ENCODE measurements at regions not wholly inside any gene's neighbourhood (a gene's known extent, or its start where the extent isn't known, plus 50 kb on each side); places are given as distances from the start of the nearest gene placed in this dataset.
A peak's percentile ranks its signal among the peaks of the same experiment; 100 is the strongest.

- TF ChIP-seq CTCF (IDR thresholded peaks at IDR 0.05; ENCODE audit: low read length) (peak; percentile 35), EZH2 (optimal IDR thresholded peaks at IDR 0.05; ENCODE audit: low read depth, low read length) (no peak)
Measured at GRCh38 chr15:53869044-53869805, 109.0 kb upstream of the UNC13C start.

Data from MM.1S (cell line).